Fibroblast of skin of left quadriceps (primary cell): ENCODE measurements at regions not wholly inside any gene's neighbourhood (a gene's known extent, or its start where the extent isn't known, plus 50 kb on each side); places are given as distances from the start of the nearest gene placed in this dataset.
"Not testable (repeated sequence)": the region's sequence is repeated elsewhere in the genome, so short reads cannot be mapped to it uniquely, and the experiment has no call there.

Experiments used
- DNase-seq, 2 experiments: peaks; one replicate each; pipeline ENCODE4 v3.0.0-alpha.2; 2013; ENCODE audit warnings: low read depth in 2 of 2

DNA sequence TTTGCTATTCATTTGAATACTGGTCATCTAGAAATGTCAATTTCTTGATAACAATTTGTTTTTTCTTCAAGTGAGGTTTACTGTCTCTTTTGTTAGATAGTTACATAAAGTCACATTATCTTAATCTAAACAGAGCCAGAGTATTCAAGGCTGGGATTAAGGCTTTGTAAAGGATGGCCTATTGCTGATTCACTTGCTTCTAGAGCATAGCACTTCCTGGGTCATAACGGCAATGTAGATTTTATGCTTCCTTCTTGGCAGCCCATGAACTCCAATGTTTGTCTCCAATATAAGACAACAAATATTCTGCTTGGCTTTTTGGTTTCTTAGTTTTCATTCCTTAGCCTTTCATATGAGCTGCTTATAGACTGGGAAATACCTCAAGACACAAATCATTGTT, 2007.9 kb upstream of the CDH6 start:
- no peak for DNase-seq

DNA sequence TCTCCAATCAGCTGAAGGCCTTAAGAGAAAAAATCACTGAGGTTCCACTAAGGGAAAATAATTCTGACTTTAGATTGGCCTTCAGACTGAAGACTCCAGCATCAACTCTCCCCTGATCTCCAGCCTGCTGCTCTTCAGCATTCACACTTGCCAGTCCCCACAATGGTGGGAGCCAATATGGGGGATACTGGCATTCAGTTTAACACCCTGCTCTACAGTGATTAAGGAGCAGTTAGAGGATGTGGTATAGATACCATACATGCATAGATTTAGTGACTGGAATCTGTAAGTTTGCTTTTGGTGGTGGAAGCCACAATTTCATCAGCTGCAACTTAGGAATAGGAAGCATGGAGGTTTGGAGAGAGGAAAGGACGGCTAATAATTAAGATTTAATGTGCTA, 2017.7 kb upstream of the CDH6 start:
- no peak for DNase-seq

DNA sequence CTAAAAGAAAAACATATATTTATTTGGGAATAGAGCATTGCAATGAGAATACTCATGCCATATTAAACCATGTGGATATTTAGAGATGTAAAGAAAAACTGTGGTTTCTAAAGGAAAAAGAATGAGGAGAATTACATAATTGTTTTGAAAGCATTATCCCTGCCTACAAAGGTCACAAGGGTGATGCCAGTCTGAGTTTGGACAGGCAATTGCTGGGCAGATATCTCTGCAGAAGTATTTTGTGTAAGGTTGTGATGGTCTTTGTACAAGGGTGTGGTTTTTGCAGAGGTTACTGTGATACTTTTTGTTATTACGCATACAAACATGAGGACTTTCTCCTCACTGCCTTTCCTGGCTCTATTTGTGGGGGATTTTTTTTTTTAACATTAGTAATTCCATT, 2022.9 kb upstream of the CDH6 start:
- no peak for DNase-seq

DNA sequence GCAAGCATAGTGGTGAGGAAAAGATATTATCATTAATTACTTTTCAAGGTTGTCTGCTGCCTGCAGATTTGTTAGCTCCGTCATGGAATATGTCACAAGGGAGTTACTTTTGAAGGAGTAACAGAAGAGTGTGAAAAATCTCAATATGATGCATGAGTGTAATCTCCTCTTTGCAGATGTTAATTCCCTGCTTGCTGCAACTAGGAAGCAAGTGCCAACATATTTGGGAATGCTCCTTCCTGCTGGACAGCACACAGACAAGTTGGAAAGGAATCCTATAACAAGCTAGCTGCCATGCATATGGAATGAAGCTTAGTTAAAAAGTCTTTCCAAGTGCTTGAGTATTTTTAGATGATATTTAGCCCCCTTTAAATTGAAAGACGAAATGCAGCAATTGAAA, 2023.6 kb upstream of the CDH6 start:
- no peak for DNase-seq

DNA sequence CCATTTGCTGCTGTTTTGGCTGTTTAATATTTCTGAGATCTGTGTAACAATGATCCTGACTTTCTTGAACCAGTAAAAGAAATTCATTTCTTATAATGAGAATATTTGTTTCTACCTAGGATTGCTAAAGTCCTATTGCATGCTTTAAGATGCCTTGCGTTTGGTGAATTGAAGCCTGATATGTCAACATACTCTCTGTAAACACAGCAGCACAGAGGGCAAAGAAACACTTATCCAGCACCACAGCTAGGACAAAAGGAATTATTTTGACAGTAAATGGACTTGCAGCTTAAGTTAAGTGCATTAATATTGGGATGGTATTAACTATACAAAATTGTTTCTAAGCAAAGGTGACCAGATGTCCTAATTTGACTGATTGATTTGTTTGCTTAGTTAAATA, 2031.2 kb upstream of the CDH6 start:
- DNase-seq: no peak

DNA sequence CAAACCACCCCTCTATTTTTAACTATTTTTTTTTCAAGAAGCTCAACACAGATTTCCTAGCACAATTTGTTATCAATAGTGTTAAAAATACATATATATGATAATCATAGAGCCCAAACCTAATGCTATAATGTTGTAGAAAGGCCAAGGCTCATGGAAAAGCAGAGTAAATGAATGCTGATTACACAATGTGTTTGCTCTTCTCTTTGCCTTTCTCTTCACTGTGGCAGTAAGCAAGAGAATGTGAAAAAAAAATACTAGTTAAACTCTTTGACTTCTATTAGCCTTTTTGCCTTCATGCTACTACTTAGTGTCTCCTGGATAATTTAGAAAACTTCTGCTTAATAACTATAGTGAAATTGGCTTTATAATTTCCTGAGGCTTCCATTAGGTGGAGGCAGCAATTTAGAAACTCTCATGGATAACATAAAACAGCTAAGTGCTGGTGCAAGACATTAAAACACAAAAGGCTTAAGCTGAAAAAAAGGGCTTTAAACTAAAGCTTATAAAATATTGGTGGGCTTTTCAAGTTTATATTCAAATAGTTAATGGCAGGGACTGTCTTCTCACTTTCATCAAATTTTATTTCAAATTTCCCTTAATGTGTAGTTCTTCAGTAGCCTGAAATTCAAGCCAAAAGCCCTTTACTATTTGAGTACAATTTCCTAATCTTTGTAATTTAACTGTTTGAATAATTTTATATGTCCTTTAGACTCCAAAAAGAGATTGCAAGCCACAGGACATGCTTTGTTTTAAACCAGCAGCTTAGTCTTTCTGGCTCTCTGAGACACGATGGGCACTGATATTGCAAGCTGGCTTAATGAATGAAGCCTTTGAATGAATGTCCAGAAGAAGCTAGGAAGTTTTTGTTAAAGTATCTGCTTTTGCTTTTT, 2031.8 kb upstream of the CDH6 start:
- no peak for DNase-seq

DNA sequence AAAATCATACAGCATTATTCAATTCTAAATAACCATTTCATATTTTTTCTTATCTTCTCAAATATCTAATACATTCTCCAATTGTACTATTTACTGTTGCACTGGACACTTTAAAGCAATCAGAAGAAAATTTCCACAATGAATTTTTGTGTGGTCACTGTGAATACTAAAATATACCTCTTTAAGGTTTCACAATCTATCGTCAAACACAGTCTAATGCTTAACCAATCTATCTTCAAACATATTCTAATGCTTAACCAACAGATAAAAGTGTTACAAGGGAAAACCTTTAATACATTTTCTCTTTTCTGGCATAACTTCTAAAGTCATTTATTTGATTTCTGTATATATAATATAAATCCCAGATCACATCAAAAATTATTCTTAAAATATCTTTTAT, 2035.5 kb upstream of the CDH6 start:
- DNase-seq: no peak

DNA sequence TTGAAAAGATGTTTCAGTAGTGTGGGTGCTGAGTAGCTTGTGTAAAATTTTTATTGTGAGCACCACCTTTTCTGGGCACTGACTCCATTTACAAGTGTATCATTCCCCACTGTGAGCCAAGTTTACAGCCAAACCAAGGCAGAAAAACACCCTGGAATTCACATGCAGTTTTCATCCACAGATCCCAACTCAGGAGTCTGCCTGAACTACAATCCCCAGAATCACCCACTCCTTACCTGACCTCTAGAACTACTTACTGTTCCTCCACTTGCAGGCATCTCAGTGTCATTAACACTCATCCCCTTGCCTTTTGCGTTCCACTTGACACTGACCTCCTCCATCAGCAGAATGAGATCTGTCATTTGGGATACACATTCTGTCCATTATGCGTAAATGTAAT, 2042.6 kb upstream of the CDH6 start:
- no peak for DNase-seq

DNA sequence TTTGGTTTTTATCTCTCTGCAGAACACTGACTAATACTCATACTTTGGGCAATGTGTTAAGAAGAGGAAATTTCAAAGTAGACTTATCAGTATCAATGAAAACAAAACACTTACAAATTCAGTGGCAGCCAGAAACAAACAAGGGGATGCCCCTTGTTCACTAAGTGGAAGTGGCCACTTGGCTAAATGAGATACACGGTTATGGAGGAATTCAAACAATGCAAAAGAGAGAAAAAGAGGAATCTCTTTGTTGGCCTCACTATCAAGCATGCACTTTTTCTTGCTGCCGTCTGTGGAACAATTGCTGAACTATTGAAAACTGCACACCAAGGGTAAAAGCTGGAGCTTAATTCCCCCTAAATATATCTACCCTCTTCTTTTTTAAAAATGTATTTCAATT, 2044.9 kb upstream of the CDH6 start:
- DNase-seq: no peak

DNA sequence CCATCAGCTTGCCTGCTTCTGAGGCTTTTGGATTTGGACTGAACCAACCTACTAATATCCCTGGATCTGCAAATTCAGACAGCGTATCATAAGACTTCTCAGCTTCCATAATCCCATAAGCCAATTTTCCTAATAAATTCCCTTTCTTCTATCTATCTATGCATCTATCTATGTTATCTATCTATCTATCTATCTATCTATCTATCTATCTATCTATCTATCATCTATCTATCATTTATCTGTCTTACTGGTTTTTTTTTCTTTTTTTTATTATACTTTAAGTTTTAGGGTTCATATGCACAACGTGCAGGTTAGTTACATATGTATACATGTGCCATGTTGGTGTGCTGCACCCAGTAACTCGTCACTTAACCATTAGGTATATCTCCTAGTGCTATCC, 2045.4 kb upstream of the CDH6 start:
- no peak for DNase-seq

DNA sequence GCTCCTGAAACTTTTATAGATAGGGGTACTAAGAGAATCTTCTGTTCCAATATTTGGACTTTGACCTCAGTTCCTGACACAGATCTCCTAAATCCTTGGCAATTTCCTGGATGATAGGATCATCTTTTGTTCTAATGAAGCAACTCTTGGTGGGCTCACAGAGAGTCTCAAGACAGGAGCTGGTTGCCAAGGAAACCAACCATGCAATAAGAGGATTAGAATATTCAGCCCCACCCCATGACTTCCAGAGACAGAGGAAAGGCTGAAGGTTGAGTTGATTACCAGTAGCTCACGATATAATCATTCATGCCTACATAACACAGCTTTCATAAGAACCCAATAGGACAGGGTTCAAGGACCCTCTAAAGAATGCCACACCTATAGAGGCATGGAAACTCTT, 2050.2 kb upstream of the CDH6 start:
- DNase-seq: no peak

DNA sequence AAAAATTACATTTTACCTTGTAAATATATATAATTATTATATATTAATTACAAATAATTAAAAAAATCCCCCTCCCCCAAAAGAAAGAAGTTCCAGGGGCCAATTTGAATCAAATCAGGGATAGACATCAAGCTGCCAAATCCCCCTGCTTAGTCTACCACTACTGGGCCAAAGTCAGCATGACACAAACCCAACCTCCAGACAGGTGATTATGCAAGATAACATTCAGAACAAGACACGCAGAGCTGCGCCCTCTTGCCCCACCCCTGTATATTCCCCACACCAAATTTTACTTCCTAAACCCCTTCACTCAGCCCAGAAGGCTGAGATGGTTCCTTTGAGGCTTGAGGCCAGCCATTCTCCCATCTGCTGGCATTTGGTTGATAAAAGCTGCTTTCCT, 2059.1 kb upstream of the CDH6 start:
- no peak for DNase-seq

DNA sequence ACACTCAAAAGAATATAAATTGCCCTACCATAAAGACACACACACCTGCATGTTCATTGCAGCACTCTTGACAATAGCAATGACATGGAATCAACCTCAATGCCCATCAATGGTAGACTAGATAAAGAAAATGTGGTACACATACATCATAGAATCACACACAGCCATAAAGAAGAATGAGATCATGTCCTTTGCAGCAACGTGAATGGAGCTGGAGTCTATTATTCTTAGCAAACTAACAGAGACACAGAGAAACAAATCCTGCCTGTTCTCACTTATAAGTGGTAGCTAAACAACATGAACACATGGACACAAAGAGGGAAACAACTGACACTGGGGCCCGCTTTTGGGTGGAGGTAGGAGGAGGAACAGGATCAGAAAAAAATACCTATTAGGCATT, 2062.2 kb upstream of the CDH6 start:
- no peak for DNase-seq

DNA sequence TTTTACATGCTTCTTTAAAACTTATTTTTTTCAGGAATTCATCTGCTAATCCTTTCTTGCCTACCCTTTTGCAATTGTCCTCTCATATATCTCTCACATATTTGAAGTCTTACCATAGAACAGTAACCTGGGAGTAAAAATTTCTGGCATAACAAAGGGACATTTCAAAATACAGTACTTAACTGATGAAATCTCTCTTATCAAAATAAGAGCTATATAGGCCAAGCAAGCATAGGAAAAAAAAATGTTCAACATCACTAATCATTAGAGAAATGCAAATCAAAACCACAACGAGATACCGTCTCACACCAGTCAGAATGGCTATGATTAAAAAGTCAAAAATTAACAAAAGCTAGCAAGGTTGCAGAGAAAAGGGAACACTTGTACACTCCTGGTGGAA, 2062.7 kb upstream of the CDH6 start:
- DNase-seq: no peak

DNA sequence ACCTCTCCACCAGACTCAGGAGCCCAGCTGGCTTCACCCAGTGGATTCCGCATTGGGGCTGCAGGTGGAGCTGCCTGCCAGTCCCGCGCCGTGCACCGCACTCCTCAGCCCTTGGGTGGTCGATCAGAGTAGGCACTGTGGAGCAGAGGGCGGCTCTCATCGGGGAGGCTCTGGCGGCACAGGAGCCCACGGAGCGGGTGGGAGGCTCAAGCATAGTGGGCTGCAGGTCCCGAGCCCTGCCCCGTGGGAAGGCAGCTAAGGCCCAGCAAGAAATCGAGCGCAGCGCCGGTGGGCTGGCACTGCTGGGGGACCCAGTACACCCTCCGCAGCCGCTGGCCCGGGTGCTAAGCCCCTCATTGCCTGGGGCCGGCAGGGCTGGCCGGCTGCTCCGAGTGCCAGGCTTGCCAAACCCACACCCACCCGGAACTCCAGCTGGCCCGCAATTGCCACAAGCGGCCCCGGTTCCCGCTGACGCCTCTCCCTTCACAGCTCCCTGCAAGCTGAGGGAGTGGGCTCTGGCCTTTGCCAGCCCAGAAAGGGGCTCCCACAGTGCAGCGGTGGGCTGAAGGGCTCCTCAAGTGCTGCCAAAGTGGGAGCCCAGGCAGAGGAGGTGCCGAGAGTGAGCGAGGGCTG, 2065.8 kb upstream of the CDH6 start:
- not testable (repeated sequence) for DNase-seq

DNA sequence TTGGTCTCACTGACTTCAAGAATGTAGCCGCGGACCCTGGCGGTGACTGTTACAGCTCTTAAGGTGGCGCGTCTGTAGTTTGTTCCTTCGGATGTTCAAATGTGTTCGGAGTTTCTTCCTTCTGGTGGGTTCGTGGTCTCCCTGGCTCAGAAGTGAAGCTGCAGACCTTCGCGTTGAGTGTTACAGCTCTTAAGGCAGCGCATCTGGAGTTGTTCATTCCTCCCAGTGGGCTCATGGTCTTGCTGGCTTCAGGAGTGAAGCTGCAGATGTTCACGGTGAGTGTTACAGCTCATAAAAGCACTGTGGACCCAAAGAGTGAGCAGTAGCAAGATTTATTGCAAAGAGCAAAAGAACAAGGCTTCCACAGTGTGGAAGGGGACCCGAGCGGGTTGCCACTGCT, 2067.0 kb upstream of the CDH6 start:
- DNase-seq: not testable (repeated sequence)

DNA sequence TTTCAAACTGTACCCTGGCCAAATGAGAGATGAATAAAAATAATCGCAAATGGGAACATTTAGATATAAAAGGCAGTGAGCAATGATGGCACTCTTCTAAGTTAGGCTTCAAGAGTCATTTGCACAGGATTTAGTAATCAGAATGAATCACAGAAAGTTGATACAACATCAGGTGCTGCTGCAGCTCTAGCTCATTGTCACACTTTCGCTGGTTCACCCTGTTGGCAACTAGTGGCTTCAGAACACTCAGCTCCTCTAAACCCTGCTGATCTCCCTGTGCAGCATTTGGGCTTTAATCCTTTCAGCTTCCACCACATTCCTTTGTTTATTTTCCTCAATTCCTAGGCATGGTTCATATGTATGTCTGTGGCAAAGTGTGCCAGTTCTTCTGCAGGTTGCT, 2071.2 kb upstream of the CDH6 start:
- DNase-seq: no peak

DNA sequence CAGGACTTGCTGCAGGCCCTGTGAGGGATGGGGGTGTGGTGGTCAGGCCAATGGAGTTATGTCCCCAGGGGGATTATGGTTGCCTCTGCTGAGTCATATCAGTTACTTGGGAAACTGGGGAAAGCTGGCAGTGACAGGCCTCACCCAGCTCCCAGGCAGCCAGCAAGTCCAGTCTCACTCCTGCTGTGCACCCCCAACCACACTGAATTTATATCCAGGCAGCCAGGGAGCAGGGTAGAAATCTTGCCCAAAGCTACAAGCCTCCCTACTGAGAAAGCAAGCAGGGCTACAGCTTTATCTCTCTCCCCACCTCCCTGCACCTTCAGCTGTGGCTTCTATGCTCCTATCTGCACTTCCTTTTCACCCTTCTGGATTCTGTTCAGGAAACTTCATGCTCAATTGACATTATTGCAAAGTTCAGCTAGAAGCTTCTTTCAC, 2076.0 kb upstream of the CDH9 start:
- DNase-seq: no peak

DNA sequence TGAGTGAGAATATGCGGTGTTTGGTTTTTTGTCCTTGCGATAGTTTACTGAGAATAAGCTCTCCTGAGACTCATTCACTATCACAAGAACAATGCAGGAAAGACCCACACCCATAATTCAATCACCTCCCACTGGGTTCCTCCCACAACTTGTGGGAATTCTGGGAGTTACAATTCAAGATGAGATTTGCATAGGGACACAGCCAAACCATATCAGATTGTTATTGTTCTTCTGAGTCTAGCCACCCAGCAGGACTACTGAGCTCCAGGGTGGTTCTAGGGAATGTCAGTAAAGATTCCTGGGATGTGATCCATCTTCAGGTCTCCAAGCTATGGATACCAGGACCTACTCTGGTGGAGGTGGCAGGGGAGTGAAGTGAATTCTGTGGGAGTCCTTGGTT, 2075.1 kb upstream of the CDH9 start:
- DNase-seq: no peak

DNA sequence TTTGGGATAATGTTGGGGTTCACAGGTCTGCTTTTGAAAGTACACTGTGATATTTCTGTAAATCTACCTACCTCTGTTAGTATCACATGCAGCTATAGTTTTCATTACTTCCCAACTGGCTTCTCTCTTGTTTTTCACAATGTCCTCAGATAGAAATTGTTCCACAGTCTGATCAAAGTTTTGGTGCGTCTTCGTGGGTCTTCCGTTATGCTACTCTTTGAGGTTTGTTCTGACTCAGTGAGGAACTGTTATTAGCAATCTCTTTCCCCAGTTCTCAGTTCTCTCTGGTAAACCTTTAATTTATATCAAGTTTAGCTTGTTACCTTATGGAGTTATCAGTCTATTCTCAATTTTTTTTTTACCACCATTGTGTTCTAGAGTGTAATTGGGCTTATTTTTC, 2061.2 kb upstream of the CDH9 start:
- DNase-seq: no peak

DNA sequence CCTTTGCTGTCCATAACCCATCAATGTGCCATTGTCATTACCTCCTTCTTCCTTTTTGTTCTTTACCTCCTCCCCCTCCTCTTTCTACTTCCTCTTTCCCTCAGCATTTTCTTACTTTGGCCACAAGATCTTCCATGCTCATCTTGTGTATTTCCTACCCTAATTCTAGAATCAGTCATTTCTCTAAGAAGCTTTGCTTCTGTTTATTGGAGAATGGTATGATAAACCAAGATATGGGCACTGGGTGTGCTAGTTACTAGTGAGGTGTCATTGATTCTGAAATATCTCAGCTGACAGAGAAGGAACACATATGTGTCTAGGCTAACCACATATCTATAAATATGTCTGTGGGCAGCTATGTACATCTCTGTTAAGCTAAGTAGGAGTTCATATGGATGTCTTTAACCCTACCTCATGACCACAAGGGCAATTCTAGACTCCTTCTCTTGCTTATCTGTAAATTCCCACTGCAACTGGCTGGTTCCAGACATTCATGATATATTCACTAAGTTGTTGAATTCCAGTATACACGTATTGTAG, 2051.3 kb upstream of the CDH9 start:
- DNase-seq: no peak

DNA sequence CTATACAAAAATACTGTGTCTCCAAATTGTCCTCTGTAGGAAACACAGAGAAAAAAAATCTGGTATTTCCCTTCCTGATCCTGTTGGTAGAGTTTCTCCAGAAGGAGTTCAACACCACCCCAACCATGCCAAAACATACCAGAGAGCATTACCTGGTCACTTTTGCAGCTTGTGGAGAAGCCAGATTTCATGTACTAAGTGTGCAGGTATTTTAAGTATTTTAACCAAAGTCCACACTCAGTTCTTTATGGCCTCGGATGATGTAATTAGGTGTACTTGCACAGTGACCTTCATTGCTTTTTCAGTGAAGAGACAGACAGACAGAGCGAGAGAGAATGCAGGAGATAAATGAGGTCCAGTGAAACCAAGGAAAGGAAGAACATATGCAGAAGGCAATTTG, 2046.8 kb upstream of the CDH9 start:
- no peak for DNase-seq

DNA sequence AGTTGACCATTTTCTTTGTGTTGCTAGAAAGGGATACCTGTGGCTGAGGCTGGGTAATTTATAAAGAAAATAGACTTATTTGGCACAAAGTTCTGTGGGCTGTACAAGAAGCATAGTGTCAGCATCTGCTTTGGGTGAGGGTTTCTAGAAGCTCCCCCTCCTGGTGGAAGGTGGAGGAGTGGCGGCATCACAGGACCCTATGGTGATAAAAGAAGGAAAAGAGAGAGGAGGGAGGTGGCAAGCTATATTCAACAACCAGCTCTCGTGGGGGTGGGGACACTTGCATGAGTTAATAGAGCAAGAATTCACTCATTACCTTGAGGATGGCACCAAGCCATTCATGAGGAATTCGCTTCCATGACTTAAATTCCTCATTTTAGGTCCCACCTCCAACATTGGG, 2041.4 kb upstream of the CDH9 start:
- DNase-seq: no peak
